ENCODE measurements at regions not wholly inside any gene's neighbourhood (a gene's known extent, or its start where the extent isn't known, plus 50 kb on each side); places are given as distances from the start of the nearest gene placed in this dataset.

DNA sequence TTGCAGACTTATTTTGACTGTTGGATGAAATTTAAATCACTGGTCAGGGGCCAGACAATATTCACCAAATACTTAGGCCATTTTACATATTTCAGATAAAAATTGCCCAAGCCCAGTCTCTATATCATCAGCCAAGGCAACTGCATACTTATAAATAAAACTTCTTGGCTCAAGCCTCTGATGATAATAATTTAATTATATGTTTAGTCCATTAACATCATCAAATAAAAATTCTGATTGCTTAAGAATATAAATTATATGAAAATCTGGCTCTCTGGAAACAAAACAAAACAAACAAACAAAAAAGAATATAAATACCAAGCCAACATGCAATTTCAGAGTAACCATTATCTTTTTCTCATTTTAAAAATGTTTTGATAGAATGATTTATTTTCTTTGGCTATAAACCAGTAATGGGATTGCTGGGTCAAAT is 165.2 kb downstream of the BTG1 start:
- H3K9me3 ChIP-seq: no peaks in the 10 kb centered on the region
- no peak for DNase-seq
- TF ChIP-seq, protein P1, sequence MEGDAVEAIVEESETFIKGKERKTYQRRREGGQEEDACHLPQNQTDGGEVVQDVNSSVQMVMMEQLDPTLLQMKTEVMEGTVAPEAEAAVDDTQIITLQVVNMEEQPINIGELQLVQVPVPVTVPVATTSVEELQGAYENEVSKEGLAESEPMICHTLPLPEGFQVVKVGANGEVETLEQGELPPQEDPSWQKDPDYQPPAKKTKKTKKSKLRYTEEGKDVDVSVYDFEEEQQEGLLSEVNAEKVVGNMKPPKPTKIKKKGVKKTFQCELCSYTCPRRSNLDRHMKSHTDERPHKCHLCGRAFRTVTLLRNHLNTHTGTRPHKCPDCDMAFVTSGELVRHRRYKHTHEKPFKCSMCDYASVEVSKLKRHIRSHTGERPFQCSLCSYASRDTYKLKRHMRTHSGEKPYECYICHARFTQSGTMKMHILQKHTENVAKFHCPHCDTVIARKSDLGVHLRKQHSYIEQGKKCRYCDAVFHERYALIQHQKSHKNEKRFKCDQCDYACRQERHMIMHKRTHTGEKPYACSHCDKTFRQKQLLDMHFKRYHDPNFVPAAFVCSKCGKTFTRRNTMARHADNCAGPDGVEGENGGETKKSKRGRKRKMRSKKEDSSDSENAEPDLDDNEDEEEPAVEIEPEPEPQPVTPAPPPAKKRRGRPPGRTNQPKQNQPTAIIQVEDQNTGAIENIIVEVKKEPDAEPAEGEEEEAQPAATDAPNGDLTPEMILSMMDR (IDR thresholded peaks at IDR 0.05): no peak
- no peak overlapping the region for H3K4me3 ChIP-seq
- no peak overlapping the region for H3K9ac ChIP-seq (ENCODE audit: low read depth in 2 of 2, low read length in 2 of 2)
- H3K36me3 ChIP-seq: no peaks in the 10 kb centered on the region
- H3K27me3 ChIP-seq: no peaks in the 10 kb centered on the region
- no peak overlapping the region for H3K27ac ChIP-seq
- intact Hi-C loops (cut with DNase I): no loop called here
- H3K4me1 ChIP-seq: no peaks in the 10 kb centered on the region

DNA sequence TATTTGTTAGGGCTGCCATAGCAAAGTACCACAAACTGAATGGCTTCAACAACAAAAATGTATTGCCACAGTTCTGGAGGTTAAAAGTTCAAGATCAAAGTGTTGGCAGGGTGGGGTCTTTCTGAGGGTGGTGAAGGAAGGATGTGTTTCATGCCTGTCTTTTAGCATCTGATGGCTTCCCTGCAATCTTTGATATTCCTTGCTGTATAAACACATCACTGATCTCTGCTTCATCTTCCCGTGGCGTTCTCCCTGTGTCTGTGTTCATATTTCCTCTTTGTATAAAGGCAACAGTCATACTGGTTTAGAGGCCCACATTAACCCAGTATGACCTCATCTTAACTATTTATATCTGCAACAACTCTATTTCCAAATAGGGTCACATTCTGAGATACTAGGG is 167.5 kb downstream of the BTG1 start:
- no peak overlapping the region for H3K9ac ChIP-seq (ENCODE audit: low read depth in 2 of 2, low read length in 2 of 2)
- DNase-seq: no peak
- H3K4me1 ChIP-seq: no peaks in the 10 kb centered on the region
- no peaks in the 10 kb centered on the region for H3K9me3 ChIP-seq
- intact Hi-C loops (cut with DNase I): no loop called here
- no peaks in the 10 kb centered on the region for H3K36me3 ChIP-seq
- H3K4me3 ChIP-seq: no peak overlapping the region
- no peaks in the 10 kb centered on the region for H3K27me3 ChIP-seq
- TF ChIP-seq, protein P1 (IDR thresholded peaks at IDR 0.05): no peak
- no peak overlapping the region for H3K27ac ChIP-seq

GRCh38 chr12:91975891-91976290 is 169.8 kb downstream of the BTG1 start:
- TF ChIP-seq, protein P1 (IDR thresholded peaks at IDR 0.05): no peak
- H3K4me1 ChIP-seq: no peaks in the 10 kb centered on the region
- H3K27ac ChIP-seq: no peak overlapping the region
- intact Hi-C loops (cut with DNase I): no loop called here
- no peak overlapping the region for H3K9ac ChIP-seq (ENCODE audit: low read depth in 2 of 2, low read length in 2 of 2)
- H3K36me3 ChIP-seq: no peaks in the 10 kb centered on the region
- H3K9me3 ChIP-seq: no peaks in the 10 kb centered on the region
- H3K4me3 ChIP-seq: no peak overlapping the region
- H3K27me3 ChIP-seq: no peaks in the 10 kb centered on the region
- no peak for DNase-seq

DNA sequence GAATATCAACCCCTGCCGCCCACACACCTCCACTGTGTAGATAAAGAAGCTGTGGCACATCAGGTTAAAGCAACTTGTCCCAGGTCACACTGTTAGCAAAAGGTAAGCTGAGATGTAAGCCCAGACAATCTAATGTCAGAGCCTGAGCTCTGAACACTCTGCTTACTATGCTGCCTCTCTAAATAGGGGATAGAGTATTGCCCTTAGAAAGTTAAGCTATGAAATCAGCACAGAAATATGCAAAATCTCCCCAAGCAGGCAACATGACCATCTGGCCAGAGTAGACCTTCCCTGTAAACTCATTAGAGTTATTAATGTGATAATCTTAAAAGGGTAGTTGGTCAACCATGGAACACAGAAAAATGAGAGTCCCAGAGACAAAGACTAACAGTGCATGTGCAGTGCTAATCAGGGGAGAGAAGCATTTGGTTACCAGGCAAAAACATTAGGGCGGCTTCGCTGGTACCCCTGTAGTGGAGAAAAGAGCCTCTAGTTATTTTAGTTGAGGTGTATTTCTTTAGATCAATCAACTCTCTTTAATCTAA is 171.0 kb downstream of the BTG1 start:
- TF ChIP-seq, protein P1 (IDR thresholded peaks at IDR 0.05): no peak
- H3K36me3 ChIP-seq: no peaks in the 10 kb centered on the region
- no peak overlapping the region for H3K4me3 ChIP-seq
- H3K27me3 ChIP-seq: no peaks in the 10 kb centered on the region
- H3K9me3 ChIP-seq: no peaks in the 10 kb centered on the region
- DNase-seq: no peak
- H3K9ac ChIP-seq (ENCODE audit: low read depth in 2 of 2, low read length in 2 of 2): no peak overlapping the region
- H3K4me1 ChIP-seq: no peaks in the 10 kb centered on the region
- no peak overlapping the region for H3K27ac ChIP-seq
- intact Hi-C loops (cut with DNase I): no loop called here

GRCh38 chr12:91973813-91974212 is 171.8 kb downstream of the BTG1 start:
- no peak for DNase-seq
- Histone ChIP-seq H3K36me3 (no peaks in the 10 kb centered on the region), H3K4me3 (no peak overlapping the region), H3K9me3 (no peaks in the 10 kb centered on the region), H3K4me1 (no peaks in the 10 kb centered on the region), H3K9ac (ENCODE audit: low read depth in 2 of 2, low read length in 2 of 2) (no peak overlapping the region), H3K27ac (no peak overlapping the region), H3K27me3 (no peaks in the 10 kb centered on the region)
- intact Hi-C loops (cut with DNase I): no loop called here
- TF ChIP-seq, protein P1 (IDR thresholded peaks at IDR 0.05): no peak

All from colonic mucosa (tissue), 4 donors.